ENCODE measurements at regions not wholly inside any gene's neighbourhood (a gene's known extent, or its start where the extent isn't known, plus 50 kb on each side); places are given as distances from the start of the nearest gene placed in this dataset.

- Histone ChIP-seq H3K9me3 (ENCODE audit: control insufficient read depth, insufficient read depth, low read length) (no peaks in the 10 kb centered on the region), H3K4me3 (ENCODE audit: low read length) (no peak overlapping the region), H3K27ac (ENCODE audit: low read length) (no peak overlapping the region), H3K4me1 (ENCODE audit: control insufficient read depth, insufficient read depth, low read length) (peaks cover 9% of the 10 kb centered on the region), H3K27me3 (ENCODE audit: control insufficient read depth, insufficient read depth, low read length) (no peaks in the 10 kb centered on the region), H3K36me3 (ENCODE audit: control insufficient read depth, insufficient read depth, low read length) (no peaks in the 10 kb centered on the region)
- no peak for DNase-seq
- H3K27ac Mint-ChIP-seq: no peak overlapping the region
- no peaks in the 10 kb centered on the region for H3K36me3 Mint-ChIP-seq
- H3K27me3 Mint-ChIP-seq (ENCODE audit: low read depth in 2 of 2): no peaks in the 10 kb centered on the region
- no peak for TF ChIP-seq CTCF (IDR thresholded peaks at IDR 0.05)
- 100% methylated on average over 1 of the region's 1 CpG for whole genome bisulfite sequencing (ENCODE audit: insufficient coverage)
- ATAC-seq: no peak
- intact Hi-C loops (cut with micrococcal nuclease): no loop called here
- H3K4me3 Mint-ChIP-seq: no peak overlapping the region
- H3K9me3 Mint-ChIP-seq: peaks cover 2 to 3% of the 10 kb centered on the region in 2 donors
- H3K4me1 Mint-ChIP-seq: peaks cover 46 to 56% of the 10 kb centered on the region in 2 donors
Observed at GRCh38 chr1:168474322-168474721, 69.5 kb downstream of the XCL2 start.

- Histone ChIP-seq H3K4me3 (ENCODE audit: low read length) (no peak overlapping the region), H3K4me1 (ENCODE audit: control insufficient read depth, insufficient read depth, low read length) (peaks cover 17% of the 10 kb centered on the region), H3K27ac (ENCODE audit: low read length) (no peak overlapping the region), H3K27me3 (ENCODE audit: control insufficient read depth, insufficient read depth, low read length) (no peaks in the 10 kb centered on the region), H3K36me3 (ENCODE audit: control insufficient read depth, insufficient read depth, low read length) (no peaks in the 10 kb centered on the region), H3K9me3 (ENCODE audit: control insufficient read depth, insufficient read depth, low read length) (no peaks in the 10 kb centered on the region)
- ATAC-seq (no peak), DNase-seq (no peak)
- Mint-ChIP-seq H3K4me3 (no peak overlapping the region), H3K27me3 (ENCODE audit: low read depth in 2 of 2) (no peaks in the 10 kb centered on the region), H3K27ac (peak overlapping the region in 1 of 2 donors; percentile 11), H3K36me3 (no peaks in the 10 kb centered on the region), H3K4me1 (peaks cover 46 to 63% of the 10 kb centered on the region in 2 donors), H3K9me3 (peaks cover 2 to 3% of the 10 kb centered on the region in 2 donors)
- intact Hi-C loops (cut with micrococcal nuclease): no loop called here
- TF ChIP-seq CTCF (IDR thresholded peaks at IDR 0.05): no peak
Observed at GRCh38 chr1:168473126-168473525, 70.7 kb downstream of the XCL2 start.

GRCh38 chr1:168472223-168472622 lies 71.6 kb downstream of the XCL2 start:
- no peak overlapping the region for H3K4me3 Mint-ChIP-seq
- H3K9me3 Mint-ChIP-seq: peaks cover 2 to 3% of the 10 kb centered on the region in 2 donors
- peaks cover 48 to 64% of the 10 kb centered on the region in 2 donors for H3K4me1 Mint-ChIP-seq
- Histone ChIP-seq H3K36me3 (ENCODE audit: control insufficient read depth, insufficient read depth, low read length) (no peaks in the 10 kb centered on the region), H3K4me1 (ENCODE audit: control insufficient read depth, insufficient read depth, low read length) (peaks cover 19% of the 10 kb centered on the region), H3K9me3 (ENCODE audit: control insufficient read depth, insufficient read depth, low read length) (no peaks in the 10 kb centered on the region), H3K27ac (ENCODE audit: low read length) (no peak overlapping the region), H3K27me3 (ENCODE audit: control insufficient read depth, insufficient read depth, low read length) (no peaks in the 10 kb centered on the region), H3K4me3 (ENCODE audit: low read length) (no peak overlapping the region)
- no peaks in the 10 kb centered on the region for H3K27me3 Mint-ChIP-seq (ENCODE audit: low read depth in 2 of 2)
- no peak for TF ChIP-seq CTCF (IDR thresholded peaks at IDR 0.05)
- DNase-seq (no peak), ATAC-seq (no peak)
- WGBS (ENCODE audit: insufficient coverage): 100% methylated on average over 1 of the region's 2 CpGs
- H3K27ac Mint-ChIP-seq: no peak overlapping the region
- intact Hi-C loops (cut with micrococcal nuclease): no loop called here
- H3K36me3 Mint-ChIP-seq: no peaks in the 10 kb centered on the region

- WGBS (ENCODE audit: insufficient coverage): no CpG with 5 or more reads among the region's 1 CpG
- H3K27me3 ChIP-seq (ENCODE audit: control insufficient read depth, insufficient read depth, low read length): no peaks in the 10 kb centered on the region
- no peaks in the 10 kb centered on the region for H3K9me3 ChIP-seq (ENCODE audit: control insufficient read depth, insufficient read depth, low read length)
- Mint-ChIP-seq H3K27me3 (ENCODE audit: low read depth in 2 of 2) (no peaks in the 10 kb centered on the region), H3K27ac (peak overlapping the region; percentile 74 to 90), H3K9me3 (peaks cover 2 to 3% of the 10 kb centered on the region in 2 donors), H3K4me3 (no peak overlapping the region), H3K4me1 (peaks cover 60 to 69% of the 10 kb centered on the region in 2 donors), H3K36me3 (no peaks in the 10 kb centered on the region)
- TF ChIP-seq CTCF (IDR thresholded peaks at IDR 0.05): no peak
- intact Hi-C loops (cut with micrococcal nuclease): no loop called here
- DNase-seq (no peak), ATAC-seq (no peak)
- peak overlapping the region; percentile 32 for H3K27ac ChIP-seq (ENCODE audit: low read length)
- H3K36me3 ChIP-seq (ENCODE audit: control insufficient read depth, insufficient read depth, low read length): no peaks in the 10 kb centered on the region
- peaks cover 27% of the 10 kb centered on the region for H3K4me1 ChIP-seq (ENCODE audit: control insufficient read depth, insufficient read depth, low read length)
- H3K4me3 ChIP-seq (ENCODE audit: low read length): no peak overlapping the region
Observed at GRCh38 chr1:168470901-168471431, 72.8 kb downstream of the XCL2 start.

All from natural killer cell (primary cell).